Lower leg skin (tissue), 3 donors: ENCODE measurements at regions not wholly inside any gene's neighbourhood (a gene's known extent, or its start where the extent isn't known, plus 50 kb on each side); places are given as distances from the start of the nearest gene placed in this dataset.

Source experiments
- POLR2A ChIP-seq, 2 donors: fragments of 450-650 bp; IDR thresholded peaks; one replicate each; pipeline ENCODE4 v1.6.1; 2016 to 2017; ENCODE audit warnings: antibody characterized with exemption in 2 of 2, mild to moderate bottlenecking in 1 of 2, moderate library complexity in 1 of 2
- TF ChIP-seq, protein P1 (sequence below), 3 donors: fragments of 450-650 bp; IDR thresholded peaks; one replicate each; pipeline ENCODE4 v1.5.1; 2016; ENCODE audit warnings: antibody characterized with exemption in 3 of 3, mild to moderate bottlenecking in 3 of 3, moderate library complexity in 2 of 3

GRCh38 chr14:66248256-66248655 lies 237.9 kb upstream of the CCDC196 start:
- TF ChIP-seq, protein P1, sequence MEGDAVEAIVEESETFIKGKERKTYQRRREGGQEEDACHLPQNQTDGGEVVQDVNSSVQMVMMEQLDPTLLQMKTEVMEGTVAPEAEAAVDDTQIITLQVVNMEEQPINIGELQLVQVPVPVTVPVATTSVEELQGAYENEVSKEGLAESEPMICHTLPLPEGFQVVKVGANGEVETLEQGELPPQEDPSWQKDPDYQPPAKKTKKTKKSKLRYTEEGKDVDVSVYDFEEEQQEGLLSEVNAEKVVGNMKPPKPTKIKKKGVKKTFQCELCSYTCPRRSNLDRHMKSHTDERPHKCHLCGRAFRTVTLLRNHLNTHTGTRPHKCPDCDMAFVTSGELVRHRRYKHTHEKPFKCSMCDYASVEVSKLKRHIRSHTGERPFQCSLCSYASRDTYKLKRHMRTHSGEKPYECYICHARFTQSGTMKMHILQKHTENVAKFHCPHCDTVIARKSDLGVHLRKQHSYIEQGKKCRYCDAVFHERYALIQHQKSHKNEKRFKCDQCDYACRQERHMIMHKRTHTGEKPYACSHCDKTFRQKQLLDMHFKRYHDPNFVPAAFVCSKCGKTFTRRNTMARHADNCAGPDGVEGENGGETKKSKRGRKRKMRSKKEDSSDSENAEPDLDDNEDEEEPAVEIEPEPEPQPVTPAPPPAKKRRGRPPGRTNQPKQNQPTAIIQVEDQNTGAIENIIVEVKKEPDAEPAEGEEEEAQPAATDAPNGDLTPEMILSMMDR (IDR thresholded peaks at IDR 0.05): no peak
- no peak for TF ChIP-seq POLR2A (IDR thresholded peaks at IDR 0.05)
